H9 (cell line): ENCODE measurements at regions not wholly inside any gene's neighbourhood (a gene's known extent, or its start where the extent isn't known, plus 50 kb on each side); places are given as distances from the start of the nearest gene placed in this dataset.

Source experiments
- DNase-seq: peaks from one replicate; pipeline ENCODE4 v3.0.0-alpha.2; 2017
- H2AFZ ChIP-seq: one replicate; pipeline ENCODE4 v1.6.1; 2013; ENCODE audit warnings: mild to moderate bottlenecking, low read length, control low read depth, moderate library complexity
- H2AK5ac ChIP-seq: 2 replicates; pipeline ENCODE4 v1.6.1; 2013; ENCODE audit warnings: low read length, control low read depth, mixed read lengths; ENCODE audit not compliant: insufficient read length
- H2BK120ac ChIP-seq: one replicate; pipeline ENCODE4 v1.6.1; 2013; ENCODE audit warnings: low read depth, mild to moderate bottlenecking, low read length, control low read depth, inconsistent platforms; ENCODE audit not compliant: poor library complexity, severe bottlenecking
- H2BK12ac ChIP-seq: 2 replicates; pipeline ENCODE4 v1.6.1; 2013; ENCODE audit warnings: low read length, control low read depth, mixed read lengths, low read depth; ENCODE audit not compliant: insufficient read length
- H2BK15ac ChIP-seq: 2 replicates; pipeline ENCODE4 v1.6.1; 2013; ENCODE audit warnings: low read depth, low read length, control low read depth
- H2BK20ac ChIP-seq: one replicate; pipeline ENCODE4 v1.6.1; 2013; ENCODE audit warnings: low read depth, mild to moderate bottlenecking, low read length, control low read depth, inconsistent platforms; ENCODE audit not compliant: poor library complexity, severe bottlenecking
- H2BK5ac ChIP-seq: 2 replicates; pipeline ENCODE4 v1.6.1; 2013; ENCODE audit warnings: low read length, control low read depth, mixed read lengths; ENCODE audit not compliant: insufficient read length
- H3K14ac ChIP-seq: 2 replicates; pipeline ENCODE4 v1.6.1; 2013; ENCODE audit warnings: low read length, control low read depth; ENCODE audit not compliant: insufficient read depth
- H3K18ac ChIP-seq: 2 replicates; pipeline ENCODE4 v1.6.1; 2013; ENCODE audit warnings: low read depth, mild to moderate bottlenecking, mixed read lengths, low read length, control low read depth; ENCODE audit not compliant: insufficient read length
- H3K23ac ChIP-seq: 2 replicates; pipeline ENCODE4 v1.6.1; 2013; ENCODE audit warnings: low read length, control low read depth, mixed read lengths, low read depth; ENCODE audit not compliant: insufficient read length
- H3K23me2 ChIP-seq: 2 replicates; pipeline ENCODE4 v1.6.1; 2013; ENCODE audit warnings: low read depth, mild to moderate bottlenecking, mixed read lengths, low read length, control low read depth; ENCODE audit not compliant: insufficient read length, poor library complexity, severe bottlenecking
- H3K27ac ChIP-seq: 2 replicates; pipeline ENCODE4 v1.5.1; 2013; ENCODE audit warnings: low read length, control low read depth, mixed read lengths, low read depth; ENCODE audit not compliant: insufficient read length
- H3K27me3 ChIP-seq: 2 replicates; pipeline ENCODE4 v1.6.1; 2013; ENCODE audit warnings: low read length, control low read depth, inconsistent platforms; ENCODE audit not compliant: insufficient read depth
- H3K4ac ChIP-seq: 2 replicates; pipeline ENCODE4 v1.6.1; 2013; ENCODE audit warnings: low read depth, mild to moderate bottlenecking, control low read depth, inconsistent platforms, low read length, moderate library complexity
- H3K4me1 ChIP-seq: 2 replicates; pipeline ENCODE4 v1.6.1; 2013; ENCODE audit warnings: low read length, control low read depth, inconsistent platforms; ENCODE audit not compliant: insufficient read depth
- H3K4me2 ChIP-seq: 2 replicates; pipeline ENCODE4 v1.6.1; 2013; ENCODE audit warnings: low read length, control low read depth, mixed read lengths; ENCODE audit not compliant: insufficient read length, insufficient read depth
- H3K56ac ChIP-seq: 2 replicates; pipeline ENCODE4 v1.6.1; 2013; ENCODE audit warnings: low read depth, mild to moderate bottlenecking, mixed read lengths, low read length, control low read depth; ENCODE audit not compliant: insufficient read length
- H3K79me1 ChIP-seq: 2 replicates; pipeline ENCODE4 v1.6.1; 2013; ENCODE audit warnings: low read depth, mild to moderate bottlenecking, moderate library complexity, low read length, control low read depth, inconsistent platforms; ENCODE audit not compliant: insufficient read depth, poor library complexity, severe bottlenecking
- H3K79me2 ChIP-seq: 2 replicates; pipeline ENCODE4 v1.6.1; 2013; ENCODE audit warnings: low read length, control low read depth, inconsistent platforms; ENCODE audit not compliant: insufficient read depth
- H3K9ac ChIP-seq: 2 replicates; pipeline ENCODE4 v1.6.1; 2013; ENCODE audit warnings: low read length, control low read depth, mixed read lengths; ENCODE audit not compliant: insufficient read length; ENCODE audit errors: extremely low read depth
- H3K9me3 ChIP-seq: one replicate; pipeline ENCODE4 v1.6.1; 2013; ENCODE audit warnings: low read depth, low read length, inconsistent platforms; ENCODE audit not compliant: control insufficient read depth
- H3T11ph ChIP-seq: one replicate; pipeline ENCODE4 v1.6.1; 2013; ENCODE audit warnings: mild to moderate bottlenecking, low read length, control low read depth, inconsistent platforms
- H4K20me1 ChIP-seq: one replicate; pipeline ENCODE4 v1.6.1; 2013; ENCODE audit not compliant: control insufficient read depth, insufficient read length, insufficient read depth
- H4K5ac ChIP-seq: 2 replicates; pipeline ENCODE4 v1.6.1; 2013; ENCODE audit warnings: low read depth, mild to moderate bottlenecking, mixed read lengths, low read length, control low read depth; ENCODE audit not compliant: insufficient read length
- H4K8ac ChIP-seq: replicated peaks from 2 replicates; pipeline ENCODE4 v1.6.1; 2013; ENCODE audit warnings: low read length, control low read depth, mixed read lengths, low read depth; ENCODE audit not compliant: insufficient read length
- H4K91ac ChIP-seq: 2 replicates; pipeline ENCODE4 v1.6.1; 2013; ENCODE audit warnings: low read depth, mild to moderate bottlenecking, moderate library complexity, mixed read lengths, low read length, control low read depth; ENCODE audit not compliant: insufficient read length
- H3K27ac Mint-ChIP-seq, 3 experiments: 2 replicates in 2 of 3; 3 replicates in 1 of 3; pipeline ENCODE4 v1.8.0; 2020 to 2021; ENCODE audit warnings: mixed read lengths in 3 of 3, mild to moderate bottlenecking in 1 of 3, moderate library complexity in 1 of 3
- H3K27me3 Mint-ChIP-seq: 2 replicates; pipeline ENCODE4 v1.8.0; 2021; ENCODE audit warnings: low read depth, mild to moderate bottlenecking, moderate library complexity, mixed read lengths
- H3K36me3 Mint-ChIP-seq, 3 experiments: 2 replicates in 2 of 3; 3 replicates in 1 of 3; pipeline ENCODE4 v1.8.0; 2020 to 2021; ENCODE audit warnings: low read depth in 3 of 3, mixed read lengths in 3 of 3; ENCODE audit not compliant: insufficient read depth in 1 of 3
- H3K4me1 Mint-ChIP-seq, 2 experiments: 2 replicates each; pipeline ENCODE4 v1.8.0; 2020; ENCODE audit warnings: mixed read lengths in 2 of 2
- H3K4me3 Mint-ChIP-seq, 2 experiments: 2 replicates in 1 of 2; 3 replicates in 1 of 2; pipeline ENCODE4 v1.8.0; 2020 to 2021; ENCODE audit warnings: mild to moderate bottlenecking in 2 of 2, mixed read lengths in 2 of 2, moderate library complexity in 1 of 2
- H3K9me3 Mint-ChIP-seq, 2 experiments: 2 replicates in 1 of 2; 3 replicates in 1 of 2; pipeline ENCODE4 v1.8.0; 2020; ENCODE audit warnings: mild to moderate bottlenecking in 2 of 2, mixed read lengths in 2 of 2, moderate library complexity in 1 of 2
- WGBS: extraction: QIAGEN DNeasy Blood & Tissue Kit; methylation state at CpG from one replicate; pipeline ENCODE4 v1.1.7; 2013; ENCODE audit warnings: missing lambda C conversion rate, low lambda C conversion rate, mixed read lengths; ENCODE audit not compliant: insufficient read length; ENCODE audit errors: extremely low coverage; 5-methylcytosine and 5-hydroxymethylcytosine counted together
- TF ChIP-seq, protein P1 (sequence below): fragments of 200-600 bp; sonication (generic); conservative IDR thresholded peaks from 3 replicates; pipeline ENCODE4 v1.8.0; 2021; ENCODE audit warnings: antibody characterized with exemption, mild to moderate bottlenecking

DNA sequence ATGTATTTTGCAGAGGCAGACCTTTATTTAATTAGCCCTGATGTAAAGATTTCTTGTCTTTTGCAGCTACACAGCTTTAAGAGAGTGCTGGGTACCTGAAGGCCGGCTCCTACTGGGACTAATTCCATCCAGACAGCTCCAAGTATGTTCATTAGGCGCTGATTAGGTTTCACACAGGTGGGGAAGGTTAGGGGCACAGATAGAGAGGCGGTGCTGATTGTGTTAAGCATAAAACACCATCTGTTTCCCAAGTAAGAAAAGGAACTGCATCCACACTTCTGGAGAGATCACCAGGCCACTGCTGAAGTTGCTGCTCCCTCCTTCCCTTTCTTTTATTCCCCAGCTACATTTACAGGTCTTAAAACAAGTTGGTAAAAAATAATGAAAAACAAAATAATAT lies 349.5 kb downstream of the ZIC3 start:
- Histone ChIP-seq H3K14ac (no peak overlapping the region), H2BK12ac (no peak overlapping the region), H2BK5ac (no peak overlapping the region), H3K4me1 (peaks cover 6% of the 10 kb centered on the region; the same call in 1 of the 2 replicates), H3K79me1 (no peaks in the 10 kb centered on the region), H3K4me2 (no peak overlapping the region), H4K20me1 (no peaks in the 10 kb centered on the region), H3K23me2 (no peaks in the 10 kb centered on the region), H4K91ac (no peak overlapping the region), H3K79me2 (no peaks in the 10 kb centered on the region), H4K5ac (no peak overlapping the region), H2AFZ (no peak overlapping the region), H3K4ac (no peak overlapping the region), H3K56ac (no peak overlapping the region), H3K18ac (no peak overlapping the region), H2BK120ac (no peak overlapping the region), H3K23ac (no peak overlapping the region), H3T11ph (no peak overlapping the region), H4K8ac (no peak overlapping the region), H3K9me3 (no peaks in the 10 kb centered on the region), H3K9ac (no peak overlapping the region), H2BK20ac (no peak overlapping the region), H2AK5ac (no peak overlapping the region), H2BK15ac (no peak overlapping the region), H3K27ac (no peak overlapping the region), H3K27me3 (no peaks in the 10 kb centered on the region)
- DNase-seq, result no peak
- TF ChIP-seq, protein P1, sequence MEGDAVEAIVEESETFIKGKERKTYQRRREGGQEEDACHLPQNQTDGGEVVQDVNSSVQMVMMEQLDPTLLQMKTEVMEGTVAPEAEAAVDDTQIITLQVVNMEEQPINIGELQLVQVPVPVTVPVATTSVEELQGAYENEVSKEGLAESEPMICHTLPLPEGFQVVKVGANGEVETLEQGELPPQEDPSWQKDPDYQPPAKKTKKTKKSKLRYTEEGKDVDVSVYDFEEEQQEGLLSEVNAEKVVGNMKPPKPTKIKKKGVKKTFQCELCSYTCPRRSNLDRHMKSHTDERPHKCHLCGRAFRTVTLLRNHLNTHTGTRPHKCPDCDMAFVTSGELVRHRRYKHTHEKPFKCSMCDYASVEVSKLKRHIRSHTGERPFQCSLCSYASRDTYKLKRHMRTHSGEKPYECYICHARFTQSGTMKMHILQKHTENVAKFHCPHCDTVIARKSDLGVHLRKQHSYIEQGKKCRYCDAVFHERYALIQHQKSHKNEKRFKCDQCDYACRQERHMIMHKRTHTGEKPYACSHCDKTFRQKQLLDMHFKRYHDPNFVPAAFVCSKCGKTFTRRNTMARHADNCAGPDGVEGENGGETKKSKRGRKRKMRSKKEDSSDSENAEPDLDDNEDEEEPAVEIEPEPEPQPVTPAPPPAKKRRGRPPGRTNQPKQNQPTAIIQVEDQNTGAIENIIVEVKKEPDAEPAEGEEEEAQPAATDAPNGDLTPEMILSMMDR, result no peak
- Mint-ChIP-seq H3K27me3 (peaks cover 4% of the 10 kb centered on the region), H3K36me3 (peaks cover 0 to 4% (median 3%) of the 10 kb centered on the region in 3 experiments; a peak in 2 of 7 replicates), H3K4me1 (peaks cover 29 to 32% of the 10 kb centered on the region in 2 experiments), H3K9me3 (peaks cover 2 to 35% of the 10 kb centered on the region in 2 experiments; a peak in 3 of 5 replicates), H3K27ac (no peak overlapping the region; a peak in 1 of 7 replicates), H3K4me3 (no peak overlapping the region)
- WGBS, result no CpG with 5 or more reads among the region's 3 CpGs
